WTC11 (cell line): ENCODE measurements at regions not wholly inside any gene's neighbourhood (a gene's known extent, or its start where the extent isn't known, plus 50 kb on each side); places are given as distances from the start of the nearest gene placed in this dataset.

ENCODE experiments used
- ATAC-seq: fragments of 200-7000 bp; cut with Tn5 transposase; 2 replicates; pipeline ENCODE4 v1.10.0; 2021; ENCODE audit warnings: mild to moderate bottlenecking, moderate library complexity
- CTCF ChIA-PET: fragments of 300-600 bp; sonication (Branson Sonifier 250); formaldehyde crosslinking; loops from one replicate; lab custom pipeline; 2021; ENCODE audit warnings: antibody characterized with exemption; lab: Charles Lee
- POLR2A ChIA-PET: fragments of 350-600 bp; sonication (Branson Sonifier 250); formaldehyde crosslinking; loops from one replicate; lab custom pipeline; 2021; ENCODE audit warnings: antibody characterized with exemption; lab: Charles Lee
- DNase-seq: peaks from one replicate; pipeline ENCODE4 v3.0.0; 2021; ENCODE audit warnings: low spot score
- H3K27ac Mint-ChIP-seq: 2 replicates; pipeline ENCODE4 v1.8.0; 2021; ENCODE audit warnings: mixed read lengths
- H3K27me3 Mint-ChIP-seq: 2 replicates; pipeline ENCODE4 v1.8.0; 2021; ENCODE audit warnings: low read depth, mild to moderate bottlenecking, moderate library complexity, mixed read lengths
- H3K36me3 Mint-ChIP-seq: 2 replicates; pipeline ENCODE4 v1.8.0; 2021; ENCODE audit warnings: mixed read lengths
- H3K4me1 Mint-ChIP-seq: 2 replicates; pipeline ENCODE4 v1.8.0; 2022; ENCODE audit warnings: mixed read lengths
- H3K4me3 Mint-ChIP-seq: 2 replicates; pipeline ENCODE4 v1.8.0; 2021; ENCODE audit warnings: mild to moderate bottlenecking, moderate library complexity, mixed read lengths
- H3K9me3 Mint-ChIP-seq: 2 replicates; pipeline ENCODE4 v1.8.0; 2021; ENCODE audit warnings: mixed read lengths
- AR ChIP-seq: fragments of 250-450 bp; sonication (Bioruptor Pico); IDR thresholded peaks from 2 replicates; pipeline ENCODE4 v1.9.0; 2021; ENCODE audit warnings: mild to moderate bottlenecking
- ARID4B ChIP-seq: sonication (generic); formaldehyde crosslinking; IDR thresholded peaks from 2 replicates; pipeline ENCODE4 v1.8.0; 2023; ENCODE audit warnings: missing genetic modification reagents, mild to moderate bottlenecking, borderline replicate concordance
- ATF1 ChIP-seq: sonication (generic); formaldehyde crosslinking; IDR thresholded peaks from 2 replicates; pipeline ENCODE4 v1.8.1; 2023; ENCODE audit warnings: mild to moderate bottlenecking, moderate library complexity, missing genetic modification reagents
- CREB1 ChIP-seq: sonication (generic); formaldehyde crosslinking; IDR thresholded peaks from 2 replicates; pipeline ENCODE4 v1.8.0; 2023; ENCODE audit warnings: mild to moderate bottlenecking, missing genetic modification reagents
- CTCF ChIP-seq: fragments of 200-600 bp; IDR thresholded peaks from 2 replicates; pipeline ENCODE4 v1.8.0; 2022; ENCODE audit warnings: antibody characterized with exemption
- ERG ChIP-seq: fragments of 250-450 bp; sonication (Bioruptor Pico); IDR thresholded peaks from 2 replicates; pipeline ENCODE4 v1.8.0; 2021; ENCODE audit warnings: mild to moderate bottlenecking
- ETV6 ChIP-seq: sonication (generic); formaldehyde crosslinking; IDR thresholded peaks from 2 replicates; pipeline ENCODE4 v1.8.1; 2022; ENCODE audit warnings: mild to moderate bottlenecking, missing genetic modification reagents
- FOXP1 ChIP-seq: sonication (generic); formaldehyde crosslinking; IDR thresholded peaks from 2 replicates; pipeline ENCODE4 v1.8.0; 2022; ENCODE audit warnings: missing genetic modification reagents, mild to moderate bottlenecking, moderate library complexity, borderline replicate concordance
- GRHL2 ChIP-seq: fragments of 250-450 bp; sonication (Bioruptor Pico); IDR thresholded peaks from 2 replicates; pipeline ENCODE4 v1.8.0; 2022; ENCODE audit warnings: mild to moderate bottlenecking, moderate library complexity; ENCODE audit not compliant: insufficient replicate concordance, severe bottlenecking
- GTF2I ChIP-seq: fragments of 250-450 bp; sonication (Bioruptor Pico); conservative IDR thresholded peaks from 2 replicates; pipeline ENCODE4 v1.4.0; 2021; ENCODE audit warnings: mild to moderate bottlenecking
- IRF2 ChIP-seq: sonication (generic); formaldehyde crosslinking; IDR thresholded peaks from 2 replicates; pipeline ENCODE4 v1.8.0; 2022; ENCODE audit warnings: low read depth, missing genetic modification reagents, borderline replicate concordance
- NFE2L1 ChIP-seq: sonication (generic); formaldehyde crosslinking; IDR thresholded peaks from 2 replicates; pipeline ENCODE4 v1.8.1; 2023; ENCODE audit warnings: missing genetic modification reagents
- NFYB ChIP-seq: sonication (generic); formaldehyde crosslinking; conservative IDR thresholded peaks from 2 replicates; pipeline ENCODE4 v1.8.0; 2022; ENCODE audit warnings: low read depth, missing genetic modification reagents
- NR1H2 ChIP-seq: sonication (generic); formaldehyde crosslinking; IDR thresholded peaks from 2 replicates; pipeline ENCODE4 v1.9.0; 2021; ENCODE audit warnings: mild to moderate bottlenecking, moderate library complexity, missing genetic modification reagents
- SP1 ChIP-seq: sonication (generic); formaldehyde crosslinking; conservative IDR thresholded peaks from 2 replicates; pipeline ENCODE4 v1.8.1; 2022; ENCODE audit warnings: missing genetic modification reagents
- TEAD4 ChIP-seq: sonication (generic); formaldehyde crosslinking; IDR thresholded peaks from 2 replicates; pipeline ENCODE4 v1.8.0; 2022; ENCODE audit warnings: mild to moderate bottlenecking, missing genetic modification reagents
- TP53 ChIP-seq: sonication (generic); formaldehyde crosslinking; IDR thresholded peaks from 2 replicates; pipeline ENCODE4 v1.8.1; 2023; ENCODE audit warnings: mild to moderate bottlenecking, missing genetic modification reagents
- ZNF219 ChIP-seq: sonication (generic); formaldehyde crosslinking; IDR thresholded peaks from 2 replicates; pipeline ENCODE4 v1.8.0; 2023; ENCODE audit warnings: missing genetic modification reagents, mild to moderate bottlenecking, borderline replicate concordance
- TF ChIP-seq, protein P1 (sequence below): fragments of 250-450 bp; sonication (Bioruptor Pico); IDR thresholded peaks from 2 replicates; pipeline ENCODE4 v1.9.0; 2021; ENCODE audit warnings: moderate library complexity, mild to moderate bottlenecking, inconsistent platforms, borderline replicate concordance
- TF ChIP-seq, protein P2 (sequence below): sonication (generic); formaldehyde crosslinking; IDR thresholded peaks from 2 replicates; pipeline ENCODE4 v1.8.1; 2023; ENCODE audit warnings: mild to moderate bottlenecking, missing genetic modification reagents, moderate library complexity

DNA sequence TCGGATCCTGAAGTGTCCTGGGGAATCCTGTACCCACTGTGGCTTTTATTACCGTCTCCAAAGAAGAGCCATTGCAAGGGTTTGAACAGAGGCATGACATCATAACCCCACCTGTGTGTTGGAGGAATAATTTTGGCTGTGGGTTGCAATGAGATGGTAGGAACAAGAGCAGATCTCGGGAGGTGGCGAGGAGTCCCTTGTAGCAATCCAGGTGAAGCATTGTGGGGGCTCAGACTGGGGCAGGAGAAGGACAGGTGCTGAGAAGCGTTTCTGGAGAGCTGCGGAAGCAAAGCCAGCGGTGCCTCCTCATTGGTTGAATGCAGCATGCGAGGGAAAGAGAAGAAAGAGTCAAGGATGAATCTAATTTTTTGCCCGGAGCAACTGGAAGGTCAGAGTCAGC is 382.4 kb downstream of the EFNB2 start:
- Mint-ChIP-seq H3K36me3 (no peaks in the 10 kb centered on the region), H3K9me3 (no peaks in the 10 kb centered on the region), H3K4me3 (no peak overlapping the region), H3K27me3 (no peaks in the 10 kb centered on the region)
- no peak for ATAC-seq
- POLR2A ChIA-PET = no interaction called here
- TF ChIP-seq TP53 (no peak), NFYB (no peak), CTCF (no peak), NR1H2 (no peak), TEAD4 (no peak), SP1 (CRISPR knock-in tag) (no peak), ERG (no peak), IRF2 (CRISPR knock-in tag) (no peak), NFE2L1 (CRISPR knock-in tag) (no peak)
- TF ChIP-seq, protein P1, sequence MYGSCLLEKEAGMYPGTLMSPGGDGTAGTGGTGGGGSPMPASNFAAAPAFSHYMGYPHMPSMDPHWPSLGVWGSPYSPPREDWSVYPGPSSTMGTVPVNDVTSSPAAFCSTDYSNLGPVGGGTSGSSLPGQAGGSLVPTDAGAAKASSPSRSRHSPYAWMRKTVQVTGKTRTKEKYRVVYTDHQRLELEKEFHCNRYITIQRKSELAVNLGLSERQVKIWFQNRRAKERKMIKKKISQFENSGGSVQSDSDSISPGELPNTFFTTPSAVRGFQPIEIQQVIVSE (CRISPR knock-in tag) = no peak
- TF ChIP-seq, all 79 proteins: peak for 0
- CTCF ChIA-PET = no interaction called here
- no peak for DNase-seq
- Mint-ChIP-seq H3K4me1 (peaks cover 43% of the 10 kb centered on the region), H3K27ac (peak overlapping the region; percentile 11; the same call in 1 of the 2 replicates)

GRCh38 chr13:106152047-106152446 is 383.4 kb downstream of the EFNB2 start:
- H3K27me3 Mint-ChIP-seq = no peaks in the 10 kb centered on the region; the same call in 1 of the 2 replicates
- peaks cover 44% of the 10 kb centered on the region for H3K4me1 Mint-ChIP-seq
- H3K9me3 Mint-ChIP-seq = no peaks in the 10 kb centered on the region
- H3K27ac Mint-ChIP-seq = no peak overlapping the region
- no peak for DNase-seq
- H3K4me3 Mint-ChIP-seq = no peak overlapping the region
- ChIA-PET POLR2A (no interaction called here), CTCF (no interaction called here)
- TF ChIP-seq AR (CRISPR knock-in tag) (no peak), FOXP1 (CRISPR knock-in tag) (no peak), TEAD4 (no peak)
- TF ChIP-seq, protein P2, sequence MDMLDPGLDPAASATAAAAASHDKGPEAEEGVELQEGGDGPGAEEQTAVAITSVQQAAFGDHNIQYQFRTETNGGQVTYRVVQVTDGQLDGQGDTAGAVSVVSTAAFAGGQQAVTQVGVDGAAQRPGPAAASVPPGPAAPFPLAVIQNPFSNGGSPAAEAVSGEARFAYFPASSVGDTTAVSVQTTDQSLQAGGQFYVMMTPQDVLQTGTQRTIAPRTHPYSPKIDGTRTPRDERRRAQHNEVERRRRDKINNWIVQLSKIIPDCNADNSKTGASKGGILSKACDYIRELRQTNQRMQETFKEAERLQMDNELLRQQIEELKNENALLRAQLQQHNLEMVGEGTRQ (CRISPR knock-in tag) = no peak
- no peak for ATAC-seq
- no peaks in the 10 kb centered on the region for H3K36me3 Mint-ChIP-seq

DNA sequence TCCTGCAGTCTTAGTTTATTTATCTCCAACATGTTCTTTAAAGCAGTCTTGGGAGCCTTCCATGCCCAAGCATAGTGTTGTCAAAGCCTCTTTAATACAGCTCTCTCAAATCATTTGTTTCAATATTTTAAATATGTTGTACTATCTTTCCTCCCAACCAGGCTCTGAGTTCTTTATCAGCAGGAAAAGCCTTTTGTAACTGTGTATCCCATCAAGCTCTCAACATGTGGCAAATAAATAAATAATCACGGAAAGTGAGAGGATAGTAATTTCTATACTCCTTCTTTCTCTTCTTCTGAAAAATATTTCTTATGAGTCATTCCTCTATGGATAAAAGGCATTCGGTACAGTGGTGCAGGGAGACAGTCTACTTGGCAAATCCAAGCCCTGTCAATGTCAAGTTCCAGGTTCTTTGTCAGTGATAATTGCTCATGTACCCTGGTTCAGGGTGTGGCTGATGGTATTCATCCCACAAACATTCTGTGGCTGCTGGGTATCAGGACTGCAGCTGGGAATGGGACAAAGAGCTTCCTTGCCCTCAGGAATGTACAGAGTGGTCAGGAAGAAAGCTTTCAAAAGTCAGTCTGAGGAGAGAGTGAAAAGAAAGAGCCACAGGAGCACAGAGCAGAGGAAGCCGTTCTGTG is 384.3 kb downstream of the EFNB2 start:
- TF ChIP-seq GTF2I (CRISPR knock-in tag) (no peak), ETV6 (CRISPR knock-in tag) (no peak), ATF1 (CRISPR knock-in tag) (no peak), GRHL2 (CRISPR knock-in tag) (no peak), ZNF219 (no peak), CREB1 (CRISPR knock-in tag) (no peak), ARID4B (CRISPR knock-in tag) (no peak)
- no peaks in the 10 kb centered on the region for H3K36me3 Mint-ChIP-seq
- DNase-seq (no peak), ATAC-seq (peak; percentile 88)
- ChIA-PET CTCF (no interaction called here), POLR2A (no interaction called here)
- H3K9me3 Mint-ChIP-seq = 0 out of 2 replicates have a peak, but pooled peaks cover 6% of the 10 kb centered on the region
- peak overlapping the region; percentile 61 for H3K27ac Mint-ChIP-seq
- no peaks in the 10 kb centered on the region; the same call in 1 of the 2 replicates for H3K27me3 Mint-ChIP-seq
- peaks cover 47% of the 10 kb centered on the region for H3K4me1 Mint-ChIP-seq
- no peak overlapping the region for H3K4me3 Mint-ChIP-seq
